ENCODE measurements at regions not wholly inside any gene's neighbourhood (a gene's known extent, or its start where the extent isn't known, plus 50 kb on each side); places are given as distances from the start of the nearest gene placed in this dataset.

DNA sequence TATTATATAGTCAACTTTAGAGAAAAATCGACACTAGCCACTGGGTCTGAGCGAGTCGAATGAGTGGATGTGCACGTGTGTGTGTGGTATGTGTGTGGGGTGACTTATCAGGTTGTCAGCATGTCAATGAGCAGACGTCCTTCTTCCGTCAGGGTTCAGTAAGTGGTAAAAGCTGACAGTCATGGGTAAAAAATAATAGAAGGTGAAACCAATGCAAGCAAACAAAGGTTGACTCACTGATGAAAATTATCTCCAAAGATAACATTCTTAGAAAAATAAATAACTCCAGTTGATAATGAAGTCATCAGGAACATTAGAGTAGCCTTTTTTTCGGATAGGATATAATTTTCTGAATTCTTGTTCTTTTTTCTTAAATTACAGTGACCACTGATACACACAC lies 243.8 kb upstream of the FOXQ1 start:
- TF ChIP-seq, protein P1, sequence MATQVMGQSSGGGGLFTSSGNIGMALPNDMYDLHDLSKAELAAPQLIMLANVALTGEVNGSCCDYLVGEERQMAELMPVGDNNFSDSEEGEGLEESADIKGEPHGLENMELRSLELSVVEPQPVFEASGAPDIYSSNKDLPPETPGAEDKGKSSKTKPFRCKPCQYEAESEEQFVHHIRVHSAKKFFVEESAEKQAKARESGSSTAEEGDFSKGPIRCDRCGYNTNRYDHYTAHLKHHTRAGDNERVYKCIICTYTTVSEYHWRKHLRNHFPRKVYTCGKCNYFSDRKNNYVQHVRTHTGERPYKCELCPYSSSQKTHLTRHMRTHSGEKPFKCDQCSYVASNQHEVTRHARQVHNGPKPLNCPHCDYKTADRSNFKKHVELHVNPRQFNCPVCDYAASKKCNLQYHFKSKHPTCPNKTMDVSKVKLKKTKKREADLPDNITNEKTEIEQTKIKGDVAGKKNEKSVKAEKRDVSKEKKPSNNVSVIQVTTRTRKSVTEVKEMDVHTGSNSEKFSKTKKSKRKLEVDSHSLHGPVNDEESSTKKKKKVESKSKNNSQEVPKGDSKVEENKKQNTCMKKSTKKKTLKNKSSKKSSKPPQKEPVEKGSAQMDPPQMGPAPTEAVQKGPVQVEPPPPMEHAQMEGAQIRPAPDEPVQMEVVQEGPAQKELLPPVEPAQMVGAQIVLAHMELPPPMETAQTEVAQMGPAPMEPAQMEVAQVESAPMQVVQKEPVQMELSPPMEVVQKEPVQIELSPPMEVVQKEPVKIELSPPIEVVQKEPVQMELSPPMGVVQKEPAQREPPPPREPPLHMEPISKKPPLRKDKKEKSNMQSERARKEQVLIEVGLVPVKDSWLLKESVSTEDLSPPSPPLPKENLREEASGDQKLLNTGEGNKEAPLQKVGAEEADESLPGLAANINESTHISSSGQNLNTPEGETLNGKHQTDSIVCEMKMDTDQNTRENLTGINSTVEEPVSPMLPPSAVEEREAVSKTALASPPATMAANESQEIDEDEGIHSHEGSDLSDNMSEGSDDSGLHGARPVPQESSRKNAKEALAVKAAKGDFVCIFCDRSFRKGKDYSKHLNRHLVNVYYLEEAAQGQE (IDR thresholded peaks at IDR 0.05; ENCODE audit: insufficient replicate concordance, low read depth): no peak
- no peak for TF ChIP-seq POLR2AphosphoS5 (IDR thresholded peaks at IDR 0.05; ENCODE audit: low read depth)
- TF ChIP-seq, protein P2, sequence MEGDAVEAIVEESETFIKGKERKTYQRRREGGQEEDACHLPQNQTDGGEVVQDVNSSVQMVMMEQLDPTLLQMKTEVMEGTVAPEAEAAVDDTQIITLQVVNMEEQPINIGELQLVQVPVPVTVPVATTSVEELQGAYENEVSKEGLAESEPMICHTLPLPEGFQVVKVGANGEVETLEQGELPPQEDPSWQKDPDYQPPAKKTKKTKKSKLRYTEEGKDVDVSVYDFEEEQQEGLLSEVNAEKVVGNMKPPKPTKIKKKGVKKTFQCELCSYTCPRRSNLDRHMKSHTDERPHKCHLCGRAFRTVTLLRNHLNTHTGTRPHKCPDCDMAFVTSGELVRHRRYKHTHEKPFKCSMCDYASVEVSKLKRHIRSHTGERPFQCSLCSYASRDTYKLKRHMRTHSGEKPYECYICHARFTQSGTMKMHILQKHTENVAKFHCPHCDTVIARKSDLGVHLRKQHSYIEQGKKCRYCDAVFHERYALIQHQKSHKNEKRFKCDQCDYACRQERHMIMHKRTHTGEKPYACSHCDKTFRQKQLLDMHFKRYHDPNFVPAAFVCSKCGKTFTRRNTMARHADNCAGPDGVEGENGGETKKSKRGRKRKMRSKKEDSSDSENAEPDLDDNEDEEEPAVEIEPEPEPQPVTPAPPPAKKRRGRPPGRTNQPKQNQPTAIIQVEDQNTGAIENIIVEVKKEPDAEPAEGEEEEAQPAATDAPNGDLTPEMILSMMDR (IDR thresholded peaks at IDR 0.05; ENCODE audit: insufficient read depth, low read length): no peak
- no peak for TF ChIP-seq GABPA (IDR thresholded peaks at IDR 0.05; ENCODE audit: low read depth)
- TF ChIP-seq SPI1 (IDR thresholded peaks at IDR 0.05; ENCODE audit: borderline replicate concordance, low read depth): no peak
- no peak for DNase-seq (ENCODE audit: low read depth in 1 of 2, low spot score in 1 of 2)
- no peak overlapping the region for H3K4me3 ChIP-seq (replicated peaks; ENCODE audit: insufficient read depth, low read length)
- H3K27ac ChIP-seq (replicated peaks): no peak overlapping the region
- H3K27me3 ChIP-seq (ENCODE audit: insufficient read depth, poor library complexity, severe bottlenecking): peaks cover 2% of the 10 kb centered on the region

DNA sequence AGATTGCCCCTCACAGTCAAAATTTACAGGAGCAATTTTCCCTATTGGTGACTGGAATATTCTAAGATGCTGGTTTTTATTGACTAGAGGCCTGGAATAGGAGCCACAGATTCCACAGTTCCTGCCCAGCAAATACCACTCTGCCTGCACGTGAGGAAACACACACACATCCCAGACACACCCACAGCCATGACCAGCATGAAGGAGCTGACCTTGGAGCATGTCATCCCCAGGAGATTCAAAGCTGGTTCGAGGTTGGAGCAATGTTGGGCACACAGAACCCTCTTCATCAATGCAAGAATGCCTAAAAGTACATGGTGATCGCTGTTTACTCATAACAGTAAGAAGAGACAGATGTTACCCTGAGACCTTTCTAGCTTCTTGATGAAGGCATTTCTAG lies 244.6 kb upstream of the FOXQ1 start:
- no peak for DNase-seq (ENCODE audit: low read depth in 1 of 2, low spot score in 1 of 2)
- no peak for TF ChIP-seq POLR2AphosphoS5 (IDR thresholded peaks at IDR 0.05; ENCODE audit: low read depth)
- TF ChIP-seq SPI1 (IDR thresholded peaks at IDR 0.05; ENCODE audit: borderline replicate concordance, low read depth): no peak
- TF ChIP-seq, protein P2 (IDR thresholded peaks at IDR 0.05; ENCODE audit: insufficient read depth, low read length): no peak
- TF ChIP-seq GABPA (IDR thresholded peaks at IDR 0.05; ENCODE audit: low read depth): no peak
- TF ChIP-seq, protein P1 (IDR thresholded peaks at IDR 0.05; ENCODE audit: insufficient replicate concordance, low read depth): no peak
- no peak overlapping the region for H3K27ac ChIP-seq (replicated peaks)
- H3K27me3 ChIP-seq (ENCODE audit: insufficient read depth, poor library complexity, severe bottlenecking): peaks cover 2% of the 10 kb centered on the region
- H3K4me3 ChIP-seq (replicated peaks; ENCODE audit: insufficient read depth, low read length): no peak overlapping the region

DNA sequence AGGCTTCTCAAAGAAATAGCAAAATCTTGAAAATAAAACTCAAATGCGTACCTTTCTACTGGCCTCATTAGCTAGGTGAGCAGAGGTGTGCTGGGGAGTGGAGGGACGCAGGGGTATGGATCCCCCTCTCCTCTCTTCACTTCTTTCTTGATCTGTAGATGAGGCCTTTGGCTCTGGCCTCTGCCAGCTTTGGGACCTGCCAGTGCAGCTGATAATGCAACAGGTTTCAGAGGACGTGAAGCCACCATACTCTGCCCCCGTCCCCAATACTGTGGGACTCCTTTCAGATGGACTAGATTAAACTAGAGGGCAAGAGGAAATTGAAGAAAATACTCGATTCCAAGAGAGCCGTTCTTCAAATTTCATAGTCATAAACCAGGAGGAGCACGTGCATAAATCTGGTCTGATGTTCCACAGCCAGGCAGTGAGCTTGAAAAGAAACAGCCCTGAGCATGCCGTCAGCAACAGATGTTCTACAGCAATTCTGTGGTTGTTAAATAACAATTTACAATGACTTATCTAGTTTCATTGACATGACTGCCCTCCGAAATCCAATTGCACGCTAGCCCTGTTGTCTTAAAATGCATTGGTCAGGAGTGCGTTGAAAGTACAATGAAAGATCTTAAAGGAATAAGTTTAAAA lies 245.3 kb upstream of the FOXQ1 start:
- H3K4me3 ChIP-seq (replicated peaks; ENCODE audit: insufficient read depth, low read length): no peak overlapping the region
- no peak overlapping the region for H3K27ac ChIP-seq (replicated peaks)
- TF ChIP-seq, protein P2 (IDR thresholded peaks at IDR 0.05; ENCODE audit: insufficient read depth, low read length): no peak
- TF ChIP-seq, protein P1 (IDR thresholded peaks at IDR 0.05; ENCODE audit: insufficient replicate concordance, low read depth): no peak
- no peak for TF ChIP-seq POLR2AphosphoS5 (IDR thresholded peaks at IDR 0.05; ENCODE audit: low read depth)
- TF ChIP-seq GABPA (IDR thresholded peaks at IDR 0.05; ENCODE audit: low read depth): no peak
- no peak for TF ChIP-seq SPI1 (IDR thresholded peaks at IDR 0.05; ENCODE audit: borderline replicate concordance, low read depth)
- peaks cover 2% of the 10 kb centered on the region for H3K27me3 ChIP-seq (ENCODE audit: insufficient read depth, poor library complexity, severe bottlenecking)
- DNase-seq (ENCODE audit: low read depth in 1 of 2, low spot score in 1 of 2): no peak

Measured in HL-60 (cell line).